ENCODE measurements at regions not wholly inside any gene's neighbourhood (a gene's known extent, or its start where the extent isn't known, plus 50 kb on each side); places are given as distances from the start of the nearest gene placed in this dataset.

- no peak overlapping the region for H3K27ac Mint-ChIP-seq (ENCODE audit: unreplicated experiment)
These were observed 329.7 kb downstream of the GPAT3 start for GRCh38 chr4:83865417-83866150.

GRCh38 chr4:83864097-83864817, 328.3 kb downstream of the GPAT3 start:
- peaks cover 15% of the 10 kb centered on the region for H3K4me1 Mint-ChIP-seq (ENCODE audit: low read depth, unreplicated experiment)
- H3K9me3 Mint-ChIP-seq (ENCODE audit: low read depth, unreplicated experiment) = no peaks in the 10 kb centered on the region
- BruUV-seq (replicated peaks) = no TSS peak
- no peaks in the 10 kb centered on the region for H3K36me3 Mint-ChIP-seq (ENCODE audit: insufficient read depth, unreplicated experiment)
- intact Hi-C loops (cut with micrococcal nuclease; ENCODE audit: unreplicated experiment) = no loop called here
- no peak overlapping the region for H3K27ac Mint-ChIP-seq (ENCODE audit: unreplicated experiment)
- CTCF ChIA-PET = no interaction called here
- H3K4me3 Mint-ChIP-seq (ENCODE audit: low read depth, unreplicated experiment) = no peak overlapping the region
- H3K27me3 Mint-ChIP-seq (ENCODE audit: unreplicated experiment) = no peaks in the 10 kb centered on the region
- DNase-seq = no peak
- TF ChIP-seq, protein P1, sequence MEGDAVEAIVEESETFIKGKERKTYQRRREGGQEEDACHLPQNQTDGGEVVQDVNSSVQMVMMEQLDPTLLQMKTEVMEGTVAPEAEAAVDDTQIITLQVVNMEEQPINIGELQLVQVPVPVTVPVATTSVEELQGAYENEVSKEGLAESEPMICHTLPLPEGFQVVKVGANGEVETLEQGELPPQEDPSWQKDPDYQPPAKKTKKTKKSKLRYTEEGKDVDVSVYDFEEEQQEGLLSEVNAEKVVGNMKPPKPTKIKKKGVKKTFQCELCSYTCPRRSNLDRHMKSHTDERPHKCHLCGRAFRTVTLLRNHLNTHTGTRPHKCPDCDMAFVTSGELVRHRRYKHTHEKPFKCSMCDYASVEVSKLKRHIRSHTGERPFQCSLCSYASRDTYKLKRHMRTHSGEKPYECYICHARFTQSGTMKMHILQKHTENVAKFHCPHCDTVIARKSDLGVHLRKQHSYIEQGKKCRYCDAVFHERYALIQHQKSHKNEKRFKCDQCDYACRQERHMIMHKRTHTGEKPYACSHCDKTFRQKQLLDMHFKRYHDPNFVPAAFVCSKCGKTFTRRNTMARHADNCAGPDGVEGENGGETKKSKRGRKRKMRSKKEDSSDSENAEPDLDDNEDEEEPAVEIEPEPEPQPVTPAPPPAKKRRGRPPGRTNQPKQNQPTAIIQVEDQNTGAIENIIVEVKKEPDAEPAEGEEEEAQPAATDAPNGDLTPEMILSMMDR (IDR thresholded peaks at IDR 0.05; ENCODE audit: unreplicated experiment) = no peak

More at GRCh38 chr4:83865417-83866150, 329.7 kb downstream of the GPAT3 start:
- TF ChIP-seq, protein P1 (IDR thresholded peaks at IDR 0.05; ENCODE audit: unreplicated experiment) = no peak
- Mint-ChIP-seq H3K9me3 (ENCODE audit: low read depth, unreplicated experiment) (no peaks in the 10 kb centered on the region), H3K36me3 (ENCODE audit: insufficient read depth, unreplicated experiment) (no peaks in the 10 kb centered on the region), H3K27me3 (ENCODE audit: unreplicated experiment) (no peaks in the 10 kb centered on the region), H3K4me1 (ENCODE audit: low read depth, unreplicated experiment) (peaks cover 15% of the 10 kb centered on the region), H3K4me3 (ENCODE audit: low read depth, unreplicated experiment) (no peak overlapping the region)
- DNase-seq = no peak
- no TSS peak for BruUV-seq (replicated peaks)
- intact Hi-C loops (cut with micrococcal nuclease; ENCODE audit: unreplicated experiment) = no loop called here
- CTCF ChIA-PET = no interaction called here

DNA sequence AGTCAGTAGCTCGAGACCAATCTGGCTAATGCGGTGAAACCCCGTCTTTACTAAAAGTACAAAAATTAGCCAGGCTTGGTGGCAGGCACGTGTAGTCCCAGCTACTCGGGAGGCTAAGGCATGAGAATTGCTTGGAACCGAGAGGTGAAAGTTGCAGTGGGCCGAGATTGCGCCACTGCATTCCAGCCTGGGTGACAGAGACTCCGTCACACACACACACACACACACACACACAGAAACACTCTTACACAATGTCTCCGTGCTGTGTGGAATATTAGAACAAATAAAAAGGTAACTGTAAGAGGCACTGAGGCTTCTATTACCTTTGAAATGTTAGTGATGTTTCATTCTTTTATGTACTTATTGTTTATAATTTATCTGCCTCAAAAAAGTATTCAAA, 326.6 kb downstream of the GPAT3 start:
- Mint-ChIP-seq H3K27me3 (ENCODE audit: unreplicated experiment) (no peaks in the 10 kb centered on the region), H3K27ac (ENCODE audit: unreplicated experiment) (no peak overlapping the region), H3K9me3 (ENCODE audit: low read depth, unreplicated experiment) (no peaks in the 10 kb centered on the region), H3K4me3 (ENCODE audit: low read depth, unreplicated experiment) (no peak overlapping the region), H3K4me1 (ENCODE audit: low read depth, unreplicated experiment) (peaks cover 13% of the 10 kb centered on the region), H3K36me3 (ENCODE audit: insufficient read depth, unreplicated experiment) (no peaks in the 10 kb centered on the region)
- intact Hi-C loops (cut with micrococcal nuclease; ENCODE audit: unreplicated experiment) = no loop called here
- BruUV-seq (replicated peaks) = no TSS peak
- no peak for DNase-seq
- TF ChIP-seq, protein P1 (IDR thresholded peaks at IDR 0.05; ENCODE audit: unreplicated experiment) = no peak
- CTCF ChIA-PET = no interaction called here

- Mint-ChIP-seq H3K9me3 (ENCODE audit: low read depth, unreplicated experiment) (no peaks in the 10 kb centered on the region), H3K36me3 (ENCODE audit: insufficient read depth, unreplicated experiment) (no peaks in the 10 kb centered on the region), H3K4me3 (ENCODE audit: low read depth, unreplicated experiment) (no peak overlapping the region), H3K27me3 (ENCODE audit: unreplicated experiment) (no peaks in the 10 kb centered on the region), H3K4me1 (ENCODE audit: low read depth, unreplicated experiment) (peaks cover 8% of the 10 kb centered on the region), H3K27ac (ENCODE audit: unreplicated experiment) (no peak overlapping the region)
- TF ChIP-seq, protein P1 (IDR thresholded peaks at IDR 0.05; ENCODE audit: unreplicated experiment) = no peak
- DNase-seq = no peak
- intact Hi-C loops (cut with micrococcal nuclease; ENCODE audit: unreplicated experiment) = no loop called here
- CTCF ChIA-PET = no interaction called here
- no TSS peak for BruUV-seq (replicated peaks)
These were observed 324.3 kb downstream of the GPAT3 start for GRCh38 chr4:83860200-83860599.
